Mammary epithelial cell (primary cell): ENCODE measurements at regions not wholly inside any gene's neighbourhood (a gene's known extent, or its start where the extent isn't known, plus 50 kb on each side); places are given as distances from the start of the nearest gene placed in this dataset.

Experiments used
- EZH2 ChIP-seq: IDR thresholded peaks from 2 replicates; pipeline ENCODE4 v1.6.1; 2012; ENCODE audit warnings: low read length, inconsistent platforms, borderline replicate concordance
- TF ChIP-seq, protein P1 (sequence below), 2 donors: IDR thresholded peaks in 1 of 2; conservative IDR thresholded peaks in 1 of 2; 2 replicates each; pipeline ENCODE4 v1.5.1; 2011 to 2012; ENCODE audit warnings: inconsistent platforms in 2 of 2, low read length in 2 of 2, mild to moderate bottlenecking in 2 of 2, control low read depth in 1 of 2, low read depth in 1 of 2; ENCODE audit not compliant: insufficient read depth in 1 of 2; ENCODE audit errors: extremely low read depth in 1 of 2

DNA sequence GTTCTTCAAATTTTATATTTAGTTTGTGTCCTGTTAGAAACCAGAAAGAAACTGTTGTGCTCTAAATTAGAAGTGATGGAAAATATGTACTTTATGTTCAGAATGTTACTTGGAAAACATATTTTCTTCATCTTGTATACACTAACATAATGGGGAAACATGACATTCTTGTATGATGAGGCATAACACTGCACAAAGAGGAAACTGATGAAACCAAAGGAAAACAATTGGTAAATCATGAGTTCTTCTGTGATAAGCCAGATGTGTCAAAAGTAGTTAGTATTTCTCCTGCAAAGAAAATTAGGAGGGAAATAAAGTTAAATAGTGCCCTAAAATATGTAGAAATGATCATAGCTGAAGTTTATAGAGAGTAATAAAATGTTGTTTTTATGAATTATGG lies 111.1 kb upstream of the FBN2 start:
- TF ChIP-seq, protein P1, sequence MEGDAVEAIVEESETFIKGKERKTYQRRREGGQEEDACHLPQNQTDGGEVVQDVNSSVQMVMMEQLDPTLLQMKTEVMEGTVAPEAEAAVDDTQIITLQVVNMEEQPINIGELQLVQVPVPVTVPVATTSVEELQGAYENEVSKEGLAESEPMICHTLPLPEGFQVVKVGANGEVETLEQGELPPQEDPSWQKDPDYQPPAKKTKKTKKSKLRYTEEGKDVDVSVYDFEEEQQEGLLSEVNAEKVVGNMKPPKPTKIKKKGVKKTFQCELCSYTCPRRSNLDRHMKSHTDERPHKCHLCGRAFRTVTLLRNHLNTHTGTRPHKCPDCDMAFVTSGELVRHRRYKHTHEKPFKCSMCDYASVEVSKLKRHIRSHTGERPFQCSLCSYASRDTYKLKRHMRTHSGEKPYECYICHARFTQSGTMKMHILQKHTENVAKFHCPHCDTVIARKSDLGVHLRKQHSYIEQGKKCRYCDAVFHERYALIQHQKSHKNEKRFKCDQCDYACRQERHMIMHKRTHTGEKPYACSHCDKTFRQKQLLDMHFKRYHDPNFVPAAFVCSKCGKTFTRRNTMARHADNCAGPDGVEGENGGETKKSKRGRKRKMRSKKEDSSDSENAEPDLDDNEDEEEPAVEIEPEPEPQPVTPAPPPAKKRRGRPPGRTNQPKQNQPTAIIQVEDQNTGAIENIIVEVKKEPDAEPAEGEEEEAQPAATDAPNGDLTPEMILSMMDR (conservative IDR thresholded peaks at IDR 0.05 in 1 of 2, IDR thresholded peaks at IDR 0.05 in 1 of 2; ENCODE audit: extremely low read depth in 1 of 2, insufficient read depth in 1 of 2, low read depth in 1 of 2, low read length in 2 of 2), result no peak
- TF ChIP-seq EZH2, result no peak
